GM23248 (cell line): ENCODE measurements at regions not wholly inside any gene's neighbourhood (a gene's known extent, or its start where the extent isn't known, plus 50 kb on each side); places are given as distances from the start of the nearest gene placed in this dataset.

Experiments
- EZH2 ChIP-seq: fragments of 200-600 bp; sonication (generic); IDR thresholded peaks from 2 replicates; pipeline ENCODE4 v1.6.1; 2018; ENCODE audit warnings: antibody characterized with exemption, mild to moderate bottlenecking; ENCODE audit not compliant: insufficient read depth, poor library complexity, severe bottlenecking
- EZH2phosphoT487 ChIP-seq: fragments of 200-600 bp; sonication (generic); IDR thresholded peaks from 2 replicates; pipeline ENCODE4 v1.6.1; 2018; ENCODE audit warnings: antibody characterized with exemption, moderate library complexity, mild to moderate bottlenecking, low read depth; ENCODE audit not compliant: insufficient read depth

DNA sequence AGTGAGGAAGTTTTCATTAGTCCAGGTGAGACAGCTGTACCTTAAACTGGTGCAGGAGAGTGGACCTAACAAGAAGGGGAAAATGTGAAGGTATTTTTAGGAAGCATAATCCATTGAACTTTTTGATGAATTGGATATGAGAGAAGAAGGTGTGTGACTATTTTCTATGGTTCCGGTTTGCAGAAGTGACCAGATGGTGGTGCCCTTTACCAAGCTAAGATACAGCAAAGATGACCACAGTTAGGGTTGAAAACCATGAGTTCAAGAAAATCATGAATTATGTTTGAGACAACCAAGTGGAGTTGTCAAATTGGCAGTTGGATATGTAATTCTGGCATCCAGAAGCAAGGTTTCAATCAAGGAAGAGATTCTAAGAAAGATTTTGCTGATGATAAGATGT is 61.9 kb upstream of the NRSN1 start:
- TF ChIP-seq EZH2 (no peak), EZH2phosphoT487 (no peak)
